K562 (cell line): ENCODE measurements at regions not wholly inside any gene's neighbourhood (a gene's known extent, or its start where the extent isn't known, plus 50 kb on each side); places are given as distances from the start of the nearest gene placed in this dataset.

Source experiments
- ATAC-seq: fragments of 200-7000 bp; cut with Tn5 transposase; 3 replicates; pipeline ENCODE4 v1.9.1; 2020; ENCODE audit warnings: moderate library complexity
- BruUV-seq: library from RNA; stranded (reverse); fragments of 400-500 nt; replicated peaks from 2 replicates; lab custom pipeline; 2021; lab: Mats Ljungman, UMichigan
- CTCF ChIA-PET: fragments of 300-600 bp; formaldehyde crosslinking; extraction: SDS; loops from one replicate; lab custom pipeline; 2021; ENCODE audit warnings: low intra/inter-chr PET ratio; lab: Yijun Ruan, JAX
- POLR2A ChIA-PET: fragments of 300-600, 350-650 bp; sonication (Branson Sonifier 250); formaldehyde crosslinking; extraction: SDS; loops from one replicate; lab custom pipeline; 2021; ENCODE audit warnings: antibody characterized with exemption, inconsistent platforms; lab: Yijun Ruan, JAX
- DNase-seq, 4 experiments: peaks; one replicate each; pipeline versions ENCODE4 v3.0.0 to v3.0.0-alpha.2; 2011 to 2018; ENCODE audit warnings: low spot score in 3 of 4, mixed read lengths in 3 of 4; ENCODE audit errors: extremely low read depth in 1 of 4
- FAIRE-seq: peaks from 2 replicates; lab custom pipeline; 2011; peaks lifted over from hg19 to GRCh38; lab: Jason Lieb, UNC
- H2AFZ ChIP-seq: 2 replicates; pipeline ENCODE4 v1.6.0; 2011; ENCODE audit warnings: low read depth, low read length, control low read depth, inconsistent platforms
- H3K27ac ChIP-seq: fragments of 200-600 bp; 3 replicates; pipeline ENCODE4 v1.8.0; 2011; ENCODE audit warnings: low read depth, mild to moderate bottlenecking, control low read depth, inconsistent platforms, low read length, moderate library complexity, mixed read lengths; ENCODE audit errors: extremely low read depth
- H3K27me3 ChIP-seq, 2 experiments: fragments of 300-600 bp in 1 of 2; 2 replicates in 1 of 2; 3 replicates in 1 of 2; pipeline versions ENCODE4 v1.6.0 to v1.8.0; 2011; ENCODE audit warnings: inconsistent platforms in 2 of 2, low read length in 2 of 2, mild to moderate bottlenecking in 1 of 2, mixed read lengths in 1 of 2, moderate library complexity in 1 of 2; ENCODE audit not compliant: control insufficient read depth in 2 of 2, insufficient read depth in 2 of 2
- H3K36me3 ChIP-seq: fragments of 300-600 bp; 3 replicates; pipeline ENCODE4 v1.8.0; 2011; ENCODE audit warnings: mild to moderate bottlenecking, low read length, inconsistent platforms; ENCODE audit not compliant: control insufficient read depth, insufficient read depth
- H3K4me1 ChIP-seq, 2 experiments: fragments of 200-600 bp in 1 of 2; replicated peaks in 1 of 2; 2 replicates in 1 of 2; 3 replicates in 1 of 2; pipeline versions ENCODE4 v1.5.1 to v1.8.0; 2011; ENCODE audit warnings: inconsistent platforms in 2 of 2, low read length in 2 of 2, mild to moderate bottlenecking in 1 of 2, mixed read lengths in 1 of 2, moderate library complexity in 1 of 2; ENCODE audit not compliant: control insufficient read depth in 2 of 2, insufficient read depth in 2 of 2
- H3K4me2 ChIP-seq: 2 replicates; pipeline ENCODE4 v1.6.1; 2011; ENCODE audit warnings: low read length, control low read depth, inconsistent platforms, mixed read lengths; ENCODE audit not compliant: insufficient read depth
- H3K4me3 ChIP-seq: fragments of 200-600 bp; sonication (generic), shearing (Covaris generic); 2 replicates; pipeline ENCODE4 v1.5.1; 2016; ENCODE audit warnings: control low read depth, inconsistent platforms
- H3K79me2 ChIP-seq: fragments of 200-600 bp; 3 replicates; pipeline ENCODE4 v1.8.0; 2011; ENCODE audit warnings: low read length, inconsistent platforms; ENCODE audit not compliant: control insufficient read depth, insufficient read depth
- H3K9ac ChIP-seq, 2 experiments: 2 replicates each; pipeline versions ENCODE4 v1.6.0 to v1.6.1; 2011; ENCODE audit warnings: low read depth in 2 of 2, low read length in 2 of 2, control low read depth in 1 of 2, inconsistent platforms in 1 of 2, mild to moderate bottlenecking in 1 of 2, mixed read lengths in 1 of 2; ENCODE audit not compliant: insufficient read depth in 1 of 2
- H3K9me1 ChIP-seq: one replicate; pipeline ENCODE4 v1.6.0; 2011; ENCODE audit warnings: inconsistent platforms, mild to moderate bottlenecking, low read length, moderate library complexity; ENCODE audit not compliant: control insufficient read depth, insufficient read depth
- H3K9me3 ChIP-seq: replicated peaks from 2 replicates; pipeline ENCODE4 v1.5.1; 2011; ENCODE audit warnings: low read depth, low read length, inconsistent platforms; ENCODE audit not compliant: control insufficient read depth, insufficient read depth
- H4K20me1 ChIP-seq: replicated peaks from 2 replicates; pipeline ENCODE4 v1.6.1; 2011; ENCODE audit warnings: low read length, inconsistent platforms, mixed read lengths; ENCODE audit not compliant: control insufficient read depth, insufficient read depth
- EP300 ChIP-seq: IDR thresholded peaks from 2 replicates; pipeline ENCODE4 v1.6.1; 2012; ENCODE audit warnings: low read length, improper control_type of control experiment
- ETV1 ChIP-seq: fragments of 450-650 bp; conservative IDR thresholded peaks from 2 replicates; pipeline ENCODE4 v1.6.1; 2016; ENCODE audit warnings: missing genetic modification characterization, control low read depth, low read depth, missing compliant biosample characterization
- RAD21 ChIP-seq, 2 experiments: fragments of 250-450 bp in 1 of 2; fragments of 450-650 bp in 1 of 2; sonication (Bioruptor Pico) in 1 of 2; formaldehyde crosslinking in 1 of 2; IDR thresholded peaks in 1 of 2; conservative IDR thresholded peaks in 1 of 2; 2 replicates each; pipeline versions ENCODE4 v1.4.0 to v1.8.0; 2020 to 2022; ENCODE audit warnings: mild to moderate bottlenecking in 2 of 2, moderate library complexity in 1 of 2
- ZNF75A ChIP-seq: fragments of 450-650 bp; formaldehyde crosslinking; IDR thresholded peaks from 2 replicates; pipeline ENCODE4 v1.4.0; 2020; ENCODE audit warnings: mild to moderate bottlenecking
- WGBS: fragments of 100-300 bp; shearing (Covaris generic); methylation state at CpG from one replicate; pipeline ENCODE4 v1.1.6; 2016; ENCODE audit warnings: low coverage, mixed read lengths; ENCODE audit not compliant: insufficient coverage; ENCODE audit errors: missing lambda C conversion rate; 5-methylcytosine and 5-hydroxymethylcytosine counted together
- in situ Hi-C: fragments of 300-500 bp; cut with MboI; formaldehyde crosslinking; loops from 4 replicates; pipeline ENCODE4 v1.15.0; 2018; ENCODE audit warnings: inconsistent platforms, mixed read lengths
- intact Hi-C: fragments of 100-400 bp; cut with micrococcal nuclease; formaldehyde crosslinking; loops from 2 replicates; pipeline ENCODE4 v1.14.2; 2022
- TF ChIP-seq, protein P1 (sequence below), 3 experiments: IDR thresholded peaks in 2 of 3; conservative IDR thresholded peaks in 1 of 3; 2 replicates each; pipeline ENCODE4 v1.5.1; 2011 to 2012; ENCODE audit warnings: low read length in 3 of 3, mild to moderate bottlenecking in 3 of 3, control low read depth in 2 of 3, improper control_type of control experiment in 1 of 3, inconsistent platforms in 1 of 3, low read depth in 1 of 3, mixed read lengths in 1 of 3, moderate library complexity in 1 of 3; ENCODE audit not compliant: insufficient read depth in 2 of 3
- TF ChIP-seq, protein P2 (sequence below): sonication (generic); formaldehyde crosslinking; IDR thresholded peaks from 2 replicates; pipeline ENCODE4 v1.8.1; 2023; ENCODE audit warnings: mild to moderate bottlenecking, missing genetic modification reagents, moderate library complexity

DNA sequence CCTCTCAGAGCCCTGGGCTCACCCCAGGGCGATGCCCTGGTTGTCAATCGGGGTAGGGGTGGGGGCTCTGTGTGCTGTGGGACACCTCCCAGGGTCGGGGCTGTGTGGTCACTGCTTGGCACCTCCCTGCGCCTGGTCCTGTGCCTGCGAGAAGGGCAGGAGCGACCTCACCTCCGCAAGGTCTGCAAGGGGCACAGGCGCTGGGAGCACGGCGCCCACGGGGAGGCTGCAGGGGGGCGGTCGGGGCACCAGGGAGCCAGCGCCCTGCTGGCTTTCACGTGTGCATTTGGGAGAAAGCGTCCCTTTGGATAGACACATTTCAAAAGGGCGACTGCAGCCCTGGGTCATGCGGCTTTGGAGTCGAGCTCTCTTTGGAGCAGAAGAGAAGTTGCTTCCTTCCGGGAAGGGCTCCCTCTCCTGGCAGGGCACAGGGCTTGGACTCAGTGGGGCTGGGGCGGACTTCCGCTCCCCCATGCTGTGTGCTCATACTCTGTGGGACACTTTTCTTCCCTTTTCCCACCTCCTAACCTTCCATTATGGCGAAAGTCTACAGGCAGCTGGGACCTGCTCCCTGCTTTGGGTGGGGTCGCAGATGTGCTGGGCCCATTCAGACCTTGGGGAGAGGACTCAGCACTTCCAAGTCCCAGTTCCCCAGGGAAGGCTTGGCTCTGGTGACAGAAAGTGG lies 52.9 kb upstream of the SLC28A3 start:
- DNase-seq (peak in 2 of 4 experiments; percentile 14 to 22), ATAC-seq (peak; percentile 86), FAIRE-seq (no peak)
- Histone ChIP-seq H3K9me3 (no peaks in the 10 kb centered on the region), H4K20me1 (no peaks in the 10 kb centered on the region), H3K27ac (no peak overlapping the region), H3K9me1 (no peaks in the 10 kb centered on the region), H2AFZ (no peak overlapping the region), H3K79me2 (no peaks in the 10 kb centered on the region), H3K4me1 (no peaks in the 10 kb centered on the region), H3K9ac (no peak overlapping the region), H3K27me3 (no peaks in the 10 kb centered on the region), H3K36me3 (no peaks in the 10 kb centered on the region), H3K4me2 (no peak overlapping the region), H3K4me3 (no peak overlapping the region)
- 36% methylated on average over 15 of the region's 24 CpGs for WGBS
- BruUV-seq = no TSS peak
- TF ChIP-seq, protein P1, sequence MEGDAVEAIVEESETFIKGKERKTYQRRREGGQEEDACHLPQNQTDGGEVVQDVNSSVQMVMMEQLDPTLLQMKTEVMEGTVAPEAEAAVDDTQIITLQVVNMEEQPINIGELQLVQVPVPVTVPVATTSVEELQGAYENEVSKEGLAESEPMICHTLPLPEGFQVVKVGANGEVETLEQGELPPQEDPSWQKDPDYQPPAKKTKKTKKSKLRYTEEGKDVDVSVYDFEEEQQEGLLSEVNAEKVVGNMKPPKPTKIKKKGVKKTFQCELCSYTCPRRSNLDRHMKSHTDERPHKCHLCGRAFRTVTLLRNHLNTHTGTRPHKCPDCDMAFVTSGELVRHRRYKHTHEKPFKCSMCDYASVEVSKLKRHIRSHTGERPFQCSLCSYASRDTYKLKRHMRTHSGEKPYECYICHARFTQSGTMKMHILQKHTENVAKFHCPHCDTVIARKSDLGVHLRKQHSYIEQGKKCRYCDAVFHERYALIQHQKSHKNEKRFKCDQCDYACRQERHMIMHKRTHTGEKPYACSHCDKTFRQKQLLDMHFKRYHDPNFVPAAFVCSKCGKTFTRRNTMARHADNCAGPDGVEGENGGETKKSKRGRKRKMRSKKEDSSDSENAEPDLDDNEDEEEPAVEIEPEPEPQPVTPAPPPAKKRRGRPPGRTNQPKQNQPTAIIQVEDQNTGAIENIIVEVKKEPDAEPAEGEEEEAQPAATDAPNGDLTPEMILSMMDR (IDR thresholded peaks at IDR 0.05 in 2 of 3, conservative IDR thresholded peaks at IDR 0.05 in 1 of 3; ENCODE audit: insufficient read depth in 2 of 3, low read depth in 1 of 3, low read length in 3 of 3) = peak; percentile 9 to 42 (median 36); a peak in 2 of 6 replicates
- TF ChIP-seq ETV1 (tag) (peak; percentile 29; the same call in 1 of the 2 replicates), EP300 (no peak), RAD21 (CRISPR knock-in tag; conservative IDR thresholded peaks at IDR 0.05 in 1 of 2, IDR thresholded peaks at IDR 0.05 in 1 of 2) (peak in 1 of 2 experiments; percentile 34; a peak in 2 of 4 replicates), ZNF75A (CRISPR knock-in tag) (0 out of 2 replicates have a peak, but pooled peaks have one; percentile 31)
- TF ChIP-seq, protein P2, sequence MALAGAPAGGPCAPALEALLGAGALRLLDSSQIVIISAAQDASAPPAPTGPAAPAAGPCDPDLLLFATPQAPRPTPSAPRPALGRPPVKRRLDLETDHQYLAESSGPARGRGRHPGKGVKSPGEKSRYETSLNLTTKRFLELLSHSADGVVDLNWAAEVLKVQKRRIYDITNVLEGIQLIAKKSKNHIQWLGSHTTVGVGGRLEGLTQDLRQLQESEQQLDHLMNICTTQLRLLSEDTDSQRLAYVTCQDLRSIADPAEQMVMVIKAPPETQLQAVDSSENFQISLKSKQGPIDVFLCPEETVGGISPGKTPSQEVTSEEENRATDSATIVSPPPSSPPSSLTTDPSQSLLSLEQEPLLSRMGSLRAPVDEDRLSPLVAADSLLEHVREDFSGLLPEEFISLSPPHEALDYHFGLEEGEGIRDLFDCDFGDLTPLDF (CRISPR knock-in tag) = no peak
- in situ Hi-C loops = loop anchor here (25.0 kb wide), 1 partner anchor 1394 kb away; no protein-coding TSS in a partner anchor
- POLR2A ChIA-PET = no interaction called here
- CTCF ChIA-PET = no interaction called here
- intact Hi-C loops = loop anchor here (10.0 kb wide), 1 partner anchor 1031 kb away; no protein-coding TSS in a partner anchor
